LHCN-M2 (cell line): ENCODE measurements at regions not wholly inside any gene's neighbourhood (a gene's known extent, or its start where the extent isn't known, plus 50 kb on each side); places are given as distances from the start of the nearest gene placed in this dataset.

ENCODE experiments used
- DNase-seq: peaks from one replicate; pipeline ENCODE4 v3.0.0-alpha.2; 2012; ENCODE audit warnings: low read depth

GRCh38 chr1:57820356-57821095 lies 396.7 kb upstream of the DAB1 start:
- no peak for DNase-seq

- no peak for DNase-seq
Observed at GRCh38 chr1:57819893-57820292, 396.0 kb upstream of the DAB1 start.

- DNase-seq, result no peak
Observed at GRCh38 chr1:57803586-57803985, 379.7 kb upstream of the DAB1 start.

GRCh38 chr1:57800376-57800775 lies 376.5 kb upstream of the DAB1 start:
- DNase-seq, result no peak

- DNase-seq, result no peak
Observed at GRCh38 chr1:57799490-57800115, 375.7 kb upstream of the DAB1 start.

GRCh38 chr1:57798543-57798942 lies 374.7 kb upstream of the DAB1 start:
- DNase-seq, result no peak

GRCh38 chr1:57797084-57797483 lies 373.2 kb upstream of the DAB1 start:
- DNase-seq, result no peak

GRCh38 chr1:57796616-57797015 lies 372.8 kb upstream of the DAB1 start:
- DNase-seq, result no peak

GRCh38 chr1:57795886-57796285 lies 372.0 kb upstream of the DAB1 start:
- DNase-seq, result no peak

- DNase-seq, result no peak
Observed at GRCh38 chr1:57794078-57794477, 370.2 kb upstream of the DAB1 start.

GRCh38 chr1:57791497-57791896 lies 367.6 kb upstream of the DAB1 start:
- DNase-seq, result no peak

- no peak for DNase-seq
Observed at GRCh38 chr1:57789936-57790335, 366.1 kb upstream of the DAB1 start.

- DNase-seq, result no peak
Observed at GRCh38 chr1:57788313-57788712, 364.5 kb upstream of the DAB1 start.

GRCh38 chr1:57784356-57784755 lies 360.5 kb upstream of the DAB1 start:
- no peak for DNase-seq

GRCh38 chr1:57782357-57782756 lies 358.5 kb upstream of the DAB1 start:
- DNase-seq, result no peak

- DNase-seq, result no peak
Observed at GRCh38 chr1:57772580-57773195, 348.8 kb upstream of the DAB1 start.

- no peak for DNase-seq
Observed at GRCh38 chr1:57770772-57771171, 346.9 kb upstream of the DAB1 start.

- no peak for DNase-seq
Observed at GRCh38 chr1:57770236-57770635, 346.4 kb upstream of the DAB1 start.

GRCh38 chr1:57761628-57762027 lies 337.8 kb upstream of the DAB1 start:
- DNase-seq, result no peak

- no peak for DNase-seq
Observed at GRCh38 chr1:57752843-57753242, 329.0 kb upstream of the DAB1 start.

GRCh38 chr1:57748719-57749118 lies 324.9 kb upstream of the DAB1 start:
- DNase-seq, result no peak

GRCh38 chr1:57747818-57748217 lies 324.0 kb upstream of the DAB1 start:
- DNase-seq, result no peak

- DNase-seq, result no peak
Observed at GRCh38 chr1:57741521-57741920, 317.7 kb upstream of the DAB1 start.
